ENCODE measurements at regions not wholly inside any gene's neighbourhood (a gene's known extent, or its start where the extent isn't known, plus 50 kb on each side); places are given as distances from the start of the nearest gene placed in this dataset.

DNA sequence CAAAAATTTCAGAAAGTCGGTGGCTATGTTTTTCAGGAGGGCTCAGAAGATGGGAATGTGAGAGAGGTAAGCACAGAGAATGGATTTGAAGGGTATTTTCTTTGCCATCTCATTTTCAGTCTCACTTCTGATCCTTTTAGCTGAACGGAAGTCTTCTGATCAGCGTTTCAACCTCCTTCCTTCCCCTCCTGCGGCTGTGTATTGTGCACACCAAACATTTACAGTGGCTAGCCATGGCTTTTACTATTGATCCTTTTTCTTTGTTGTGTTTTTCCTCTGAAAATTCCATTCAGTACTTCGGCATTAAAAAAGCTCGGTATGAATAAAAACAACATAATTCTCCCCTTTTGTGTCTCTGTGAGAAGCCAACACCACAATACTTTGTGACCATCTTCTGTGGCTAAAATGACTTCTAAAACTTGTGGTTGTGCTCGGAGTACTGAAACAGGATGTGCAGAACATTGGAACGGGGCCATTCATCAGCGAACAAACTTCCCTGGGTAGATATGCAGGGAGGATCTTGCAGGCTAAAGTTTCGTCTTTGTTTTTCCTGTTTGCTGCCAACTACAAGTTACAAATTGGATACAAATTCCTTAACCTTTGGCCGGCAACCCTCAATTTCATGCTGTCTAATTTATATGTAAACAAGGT lies 260.8 kb upstream of the FAM98A start:
- WGBS, 2 donors, result 9 to 10% methylated on average over 11 of the region's 11 CpGs
- no peaks in the 10 kb centered on the region for H3K36me3 ChIP-seq (replicated peaks in 1 of 2; ENCODE audit: insufficient read depth in 1 of 2, low read depth in 2 of 2)
- H3K27ac ChIP-seq, result no peak overlapping the region
- intact Hi-C loops (cut with DNase I), result no loop called here
- H3K27me3 ChIP-seq, result no peaks in the 10 kb centered on the region
- H3K4me3 ChIP-seq, result no peak overlapping the region
- H3K9me3 ChIP-seq, result no peaks in the 10 kb centered on the region
- ATAC-seq (no peak), DNase-seq (no peak)
- no peaks in the 10 kb centered on the region for H3K4me1 ChIP-seq
- TF ChIP-seq, protein P1, sequence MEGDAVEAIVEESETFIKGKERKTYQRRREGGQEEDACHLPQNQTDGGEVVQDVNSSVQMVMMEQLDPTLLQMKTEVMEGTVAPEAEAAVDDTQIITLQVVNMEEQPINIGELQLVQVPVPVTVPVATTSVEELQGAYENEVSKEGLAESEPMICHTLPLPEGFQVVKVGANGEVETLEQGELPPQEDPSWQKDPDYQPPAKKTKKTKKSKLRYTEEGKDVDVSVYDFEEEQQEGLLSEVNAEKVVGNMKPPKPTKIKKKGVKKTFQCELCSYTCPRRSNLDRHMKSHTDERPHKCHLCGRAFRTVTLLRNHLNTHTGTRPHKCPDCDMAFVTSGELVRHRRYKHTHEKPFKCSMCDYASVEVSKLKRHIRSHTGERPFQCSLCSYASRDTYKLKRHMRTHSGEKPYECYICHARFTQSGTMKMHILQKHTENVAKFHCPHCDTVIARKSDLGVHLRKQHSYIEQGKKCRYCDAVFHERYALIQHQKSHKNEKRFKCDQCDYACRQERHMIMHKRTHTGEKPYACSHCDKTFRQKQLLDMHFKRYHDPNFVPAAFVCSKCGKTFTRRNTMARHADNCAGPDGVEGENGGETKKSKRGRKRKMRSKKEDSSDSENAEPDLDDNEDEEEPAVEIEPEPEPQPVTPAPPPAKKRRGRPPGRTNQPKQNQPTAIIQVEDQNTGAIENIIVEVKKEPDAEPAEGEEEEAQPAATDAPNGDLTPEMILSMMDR (IDR thresholded peaks at IDR 0.05), result no peak
- no peak for TF ChIP-seq POLR2A (IDR thresholded peaks at IDR 0.05)

DNA sequence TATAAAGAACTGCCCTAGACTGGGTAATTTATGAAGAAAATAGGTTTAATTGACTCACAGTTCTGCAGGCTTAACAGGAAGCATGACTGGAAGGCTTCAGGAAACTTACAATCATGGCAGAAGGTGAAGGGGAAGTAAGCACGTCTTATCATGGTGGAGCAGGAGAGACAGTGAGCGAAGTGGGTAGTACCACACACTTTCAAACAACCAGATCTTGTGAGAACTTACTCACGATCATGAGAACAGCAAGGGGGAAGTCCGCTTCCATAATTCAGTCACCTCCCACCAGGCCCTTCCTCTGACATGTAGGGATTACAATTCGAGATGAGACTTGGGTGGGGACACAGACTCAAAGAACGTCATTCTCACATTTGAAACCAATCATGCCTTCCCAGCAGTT lies 260.1 kb upstream of the FAM98A start:
- no peak for DNase-seq
- no peaks in the 10 kb centered on the region for H3K27me3 ChIP-seq
- TF ChIP-seq, protein P1 (IDR thresholded peaks at IDR 0.05), result no peak
- no peak for TF ChIP-seq POLR2A (IDR thresholded peaks at IDR 0.05)
- H3K36me3 ChIP-seq (replicated peaks in 1 of 2; ENCODE audit: insufficient read depth in 1 of 2, low read depth in 2 of 2), result no peaks in the 10 kb centered on the region
- intact Hi-C loops (cut with DNase I), result no loop called here
- WGBS, 2 donors, result 56 to 62% methylated on average over 6 of the region's 6 CpGs
- no peak for ATAC-seq
- H3K9me3 ChIP-seq, result no peaks in the 10 kb centered on the region
- H3K27ac ChIP-seq, result no peak overlapping the region
- no peaks in the 10 kb centered on the region for H3K4me1 ChIP-seq
- no peak overlapping the region for H3K4me3 ChIP-seq

DNA sequence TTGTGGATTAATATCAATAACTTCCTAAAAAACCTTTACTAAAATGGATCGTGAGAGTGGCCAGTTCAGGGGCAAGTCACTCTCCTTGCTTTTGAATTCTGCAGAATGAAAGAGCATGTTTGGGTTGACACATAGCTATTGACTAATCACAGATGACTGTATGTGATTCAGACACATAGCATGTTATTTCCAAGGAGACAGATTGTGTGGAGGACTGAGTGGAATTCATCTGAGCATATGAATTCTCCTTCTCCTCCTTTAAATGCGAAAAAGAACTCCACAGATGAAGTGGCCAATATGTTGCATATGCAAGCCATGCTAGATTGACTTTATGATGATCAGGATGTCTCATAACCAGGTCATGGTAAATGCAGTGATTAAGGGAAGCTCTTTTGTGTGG lies 249.4 kb upstream of the FAM98A start:
- Histone ChIP-seq H3K36me3 (replicated peaks in 1 of 2; ENCODE audit: insufficient read depth in 1 of 2, low read depth in 2 of 2) (no peaks in the 10 kb centered on the region), H3K4me3 (no peak overlapping the region), H3K27me3 (no peaks in the 10 kb centered on the region), H3K27ac (no peak overlapping the region), H3K9me3 (peaks cover 0 to 4% (median 0%) of the 10 kb centered on the region in 3 donors), H3K4me1 (no peaks in the 10 kb centered on the region)
- DNase-seq (no peak), ATAC-seq (no peak)
- WGBS, 2 donors, result 66 to 71% methylated on average over 2 of the region's 2 CpGs
- intact Hi-C loops (cut with DNase I), result no loop called here
- TF ChIP-seq POLR2A (IDR thresholded peaks at IDR 0.05), result no peak
- TF ChIP-seq, protein P1 (IDR thresholded peaks at IDR 0.05), result no peak

DNA sequence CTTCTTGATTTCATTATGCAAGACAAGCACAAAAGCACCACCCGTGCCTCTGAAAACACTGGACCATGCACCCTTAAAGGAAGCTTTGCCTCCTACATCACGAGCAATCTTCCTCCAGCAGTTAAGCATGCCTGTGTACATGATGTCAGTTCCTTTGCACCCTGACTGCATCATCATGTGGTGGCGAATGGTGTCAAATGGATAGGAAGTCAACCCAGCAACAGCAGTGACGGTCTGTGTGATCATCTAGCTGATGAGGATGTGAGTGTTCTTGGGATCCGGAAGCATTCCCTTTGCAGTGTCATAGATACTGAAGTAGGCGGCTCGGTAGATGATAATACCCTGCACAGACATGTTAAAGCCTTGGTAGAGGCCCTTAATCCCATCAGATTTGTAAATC lies 240.7 kb upstream of the FAM98A start:
- no peak for DNase-seq
- no peak overlapping the region for H3K27ac ChIP-seq
- 69 to 74% methylated on average over 7 of the region's 7 CpGs for WGBS, 2 donors
- H3K27me3 ChIP-seq, result no peaks in the 10 kb centered on the region
- TF ChIP-seq POLR2A (IDR thresholded peaks at IDR 0.05), result no peak
- TF ChIP-seq, protein P1 (IDR thresholded peaks at IDR 0.05), result no peak
- no peaks in the 10 kb centered on the region for H3K9me3 ChIP-seq
- ATAC-seq, result no peak
- H3K36me3 ChIP-seq (replicated peaks in 1 of 2; ENCODE audit: insufficient read depth in 1 of 2, low read depth in 2 of 2), result no peaks in the 10 kb centered on the region
- H3K4me3 ChIP-seq, result no peak overlapping the region
- no peaks in the 10 kb centered on the region for H3K4me1 ChIP-seq
- intact Hi-C loops (cut with DNase I), result no loop called here

DNA sequence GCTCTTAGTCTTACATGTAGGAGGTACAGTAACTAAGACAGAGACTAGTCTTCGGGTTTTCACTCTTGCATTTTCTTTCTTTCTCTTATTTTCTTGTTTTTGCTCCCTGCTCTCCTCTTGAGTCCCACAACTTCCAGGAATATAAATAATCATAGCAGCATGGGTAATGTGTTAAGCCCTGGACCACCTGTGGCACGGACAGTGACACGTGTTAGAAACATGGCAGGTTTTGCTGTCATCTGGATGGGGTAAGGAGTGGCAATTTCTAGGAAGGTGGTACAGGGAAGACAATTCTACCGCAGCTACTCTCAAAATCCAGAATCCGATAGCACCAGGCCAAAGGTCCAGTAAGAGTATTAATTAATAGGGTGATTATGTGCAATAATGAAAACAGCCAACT lies 237.5 kb upstream of the FAM98A start:
- DNase-seq (no peak), ATAC-seq (no peak)
- no peaks in the 10 kb centered on the region for H3K4me1 ChIP-seq
- H3K9me3 ChIP-seq, result no peaks in the 10 kb centered on the region
- no peak overlapping the region for H3K4me3 ChIP-seq
- no peak overlapping the region for H3K27ac ChIP-seq
- WGBS, 2 donors, result 77 to 88% methylated on average over 5 of the region's 5 CpGs
- intact Hi-C loops (cut with DNase I), result no loop called here
- H3K27me3 ChIP-seq, result no peaks in the 10 kb centered on the region
- no peaks in the 10 kb centered on the region for H3K36me3 ChIP-seq (replicated peaks in 1 of 2; ENCODE audit: insufficient read depth in 1 of 2, low read depth in 2 of 2)
- TF ChIP-seq, protein P1 (IDR thresholded peaks at IDR 0.05), result no peak
- no peak for TF ChIP-seq POLR2A (IDR thresholded peaks at IDR 0.05)
